B cell (primary cell): ENCODE measurements at regions not wholly inside any gene's neighbourhood (a gene's known extent, or its start where the extent isn't known, plus 50 kb on each side); places are given as distances from the start of the nearest gene placed in this dataset.

Source experiments
- ATAC-seq: fragments of 200-7000 bp; cut with Tn5 transposase; one replicate; pipeline ENCODE4 v1.10.0; 2021; ENCODE audit warnings: low read depth, mild to moderate bottlenecking, moderate number of reproducible peaks, moderate library complexity
- CTCF ChIA-PET: fragments of 350-600 bp; sonication (Branson Sonifier 250); formaldehyde crosslinking; loops from one replicate; lab custom pipeline; 2021; ENCODE audit warnings: antibody characterized with exemption, inconsistent platforms; lab: Charles Lee
- POLR2A ChIA-PET: fragments of 350-600 bp; sonication (Branson Sonifier 250); formaldehyde crosslinking; loops from one replicate; lab custom pipeline; 2021; ENCODE audit warnings: antibody characterized with exemption; lab: Charles Lee
- DNase-seq: peaks from one replicate; pipeline ENCODE4 v3.0.0; 2013
- H2AFZ ChIP-seq: 2 replicates; pipeline ENCODE4 v1.6.1; 2012; ENCODE audit warnings: mild to moderate bottlenecking, low read depth, low read length; ENCODE audit not compliant: insufficient read depth, poor library complexity, severe bottlenecking
- H3K27ac ChIP-seq, 2 donors: 1 replicate in 1 of 2; 2 replicates in 1 of 2; pipeline ENCODE4 v1.5.1; 2012 to 2013; ENCODE audit warnings: low read length in 2 of 2, mild to moderate bottlenecking in 2 of 2, moderate library complexity in 1 of 2
- H3K27me3 ChIP-seq, 4 experiments: fragments of 200-600 bp in 1 of 4; sonication (generic) in 1 of 4; replicated peaks in 1 of 4; 1 replicate in 2 of 4; 2 replicates in 2 of 4; pipeline versions ENCODE4 v1.6.1 to v1.7.0; 2013 to 2016; ENCODE audit warnings: low read length in 3 of 4, mild to moderate bottlenecking in 2 of 4, mixed read lengths in 1 of 4, moderate library complexity in 1 of 4; ENCODE audit not compliant: insufficient read depth in 4 of 4, control insufficient read depth in 3 of 4; ENCODE audit errors: control extremely low read depth in 1 of 4
- H3K36me3 ChIP-seq, 2 experiments: replicated peaks in 1 of 2; 1 replicate in 1 of 2; 2 replicates in 1 of 2; pipeline versions ENCODE4 v1.6.1 to v1.7.1; 2013; ENCODE audit warnings: low read length in 1 of 2; ENCODE audit not compliant: insufficient read depth in 2 of 2, control insufficient read depth in 1 of 2; ENCODE audit errors: control extremely low read depth in 1 of 2, extremely low read depth in 1 of 2
- H3K4me1 ChIP-seq, 2 donors: fragments of 200-600 bp in 1 of 2; sonication (generic) in 1 of 2; 1 replicate in 1 of 2; 2 replicates in 1 of 2; pipeline versions ENCODE4 v1.5.1 to v1.6.1; 2013 to 2017; ENCODE audit warnings: low read length in 2 of 2; ENCODE audit not compliant: control insufficient read depth in 2 of 2, insufficient read depth in 2 of 2
- H3K4me2 ChIP-seq: replicated peaks from 2 replicates; pipeline ENCODE3; 2012; ENCODE audit warnings: mild to moderate bottlenecking, low read depth, low read length; ENCODE audit not compliant: poor library complexity, severe bottlenecking
- H3K4me3 ChIP-seq, 5 experiments: fragments of 200-600 bp in 1 of 5; sonication (generic) in 1 of 5; 1 replicate in 3 of 5; 2 replicates in 2 of 5; pipeline versions ENCODE4 v1.5.1 to v1.7.0; 2011 to 2016; ENCODE audit warnings: low read length in 4 of 5, mild to moderate bottlenecking in 4 of 5, low read depth in 2 of 5, control low read depth in 1 of 5, moderate library complexity in 1 of 5; ENCODE audit not compliant: insufficient read depth in 1 of 5; ENCODE audit errors: control extremely low read depth in 1 of 5, extremely low read depth in 1 of 5
- H3K79me2 ChIP-seq: fragments of 200-600 bp; sonication (generic); one replicate; pipeline ENCODE4 v1.6.0; 2016; ENCODE audit warnings: low read length; ENCODE audit not compliant: control insufficient read depth, insufficient read depth
- H3K9ac ChIP-seq: fragments of 200-600 bp; sonication (generic); 2 replicates; pipeline ENCODE4 v1.6.1; 2017; ENCODE audit warnings: mild to moderate bottlenecking, low read length, moderate library complexity
- H3K9me3 ChIP-seq, 3 donors: one replicate each; pipeline versions ENCODE4 v1.6.1 to v1.7.1; 2013; ENCODE audit warnings: low read length in 2 of 3; ENCODE audit not compliant: control insufficient read depth in 2 of 3, insufficient read depth in 1 of 3; ENCODE audit errors: control extremely low read depth in 1 of 3
- H4K20me1 ChIP-seq: 2 replicates; pipeline ENCODE4 v1.6.0; 2012; ENCODE audit warnings: mild to moderate bottlenecking, low read length; ENCODE audit not compliant: insufficient read depth, control insufficient read depth, poor library complexity, severe bottlenecking
- H3K27ac Mint-ChIP-seq: one replicate; pipeline ENCODE4 v1.8.0; 2021; ENCODE audit warnings: mixed read lengths
- H3K27me3 Mint-ChIP-seq: one replicate; pipeline ENCODE4 v1.8.0; 2021; ENCODE audit warnings: mixed read lengths
- H3K4me1 Mint-ChIP-seq: one replicate; pipeline ENCODE4 v1.8.0; 2021; ENCODE audit warnings: mixed read lengths
- H3K4me3 Mint-ChIP-seq: one replicate; pipeline ENCODE4 v1.8.0; 2021; ENCODE audit warnings: mixed read lengths
- H3K9me3 Mint-ChIP-seq: one replicate; pipeline ENCODE4 v1.8.0; 2022; ENCODE audit warnings: mixed read lengths; ENCODE audit not compliant: insufficient read depth
- EZH2 ChIP-seq: IDR thresholded peaks from 2 replicates; pipeline ENCODE4 v1.6.1; 2012; ENCODE audit warnings: borderline replicate concordance, low read depth, mild to moderate bottlenecking, moderate library complexity, low read length; ENCODE audit not compliant: insufficient read depth, poor library complexity, severe bottlenecking
- WGBS: methylation state at CpG from one replicate; pipeline ENCODE4 v1.1.5; 2013; ENCODE audit warnings: missing lambda C conversion rate; ENCODE audit not compliant: insufficient coverage; 5-methylcytosine and 5-hydroxymethylcytosine counted together
- intact Hi-C: fragments of 100-400 bp; cut with micrococcal nuclease; formaldehyde crosslinking; loops from one replicate; pipeline ENCODE4 v1.10.0; 2022
- TF ChIP-seq, protein P1 (sequence below): fragments of 200-600 bp; IDR thresholded peaks from one replicate; pipeline ENCODE4 v1.8.0; 2022; ENCODE audit warnings: antibody characterized with exemption, mild to moderate bottlenecking

GRCh38 chrX:97751016-97751415 lies 867.3 kb downstream of the RPA4 start:
- Histone ChIP-seq H3K9ac (no peak overlapping the region), H3K4me2 (no peak overlapping the region), H3K36me3 (no peaks in the 10 kb centered on the region), H4K20me1 (no peaks in the 10 kb centered on the region), H3K79me2 (no peaks in the 10 kb centered on the region), H3K27me3 (no peaks in the 10 kb centered on the region), H2AFZ (no peak overlapping the region), H3K27ac (no peak overlapping the region), H3K4me1 (no peaks in the 10 kb centered on the region), H3K9me3 (no peaks in the 10 kb centered on the region), H3K4me3 (no peak overlapping the region)
- H3K27ac Mint-ChIP-seq = no peak overlapping the region
- 100% methylated on average over 3 of the region's 4 CpGs for WGBS
- intact Hi-C loops = no loop called here
- H3K4me1 Mint-ChIP-seq = no peaks in the 10 kb centered on the region
- ChIA-PET POLR2A (no interaction called here), CTCF (no interaction called here)
- no peak overlapping the region for H3K4me3 Mint-ChIP-seq
- ATAC-seq = no peak
- no peak for DNase-seq
- H3K9me3 Mint-ChIP-seq = no peaks in the 10 kb centered on the region
- TF ChIP-seq, protein P1, sequence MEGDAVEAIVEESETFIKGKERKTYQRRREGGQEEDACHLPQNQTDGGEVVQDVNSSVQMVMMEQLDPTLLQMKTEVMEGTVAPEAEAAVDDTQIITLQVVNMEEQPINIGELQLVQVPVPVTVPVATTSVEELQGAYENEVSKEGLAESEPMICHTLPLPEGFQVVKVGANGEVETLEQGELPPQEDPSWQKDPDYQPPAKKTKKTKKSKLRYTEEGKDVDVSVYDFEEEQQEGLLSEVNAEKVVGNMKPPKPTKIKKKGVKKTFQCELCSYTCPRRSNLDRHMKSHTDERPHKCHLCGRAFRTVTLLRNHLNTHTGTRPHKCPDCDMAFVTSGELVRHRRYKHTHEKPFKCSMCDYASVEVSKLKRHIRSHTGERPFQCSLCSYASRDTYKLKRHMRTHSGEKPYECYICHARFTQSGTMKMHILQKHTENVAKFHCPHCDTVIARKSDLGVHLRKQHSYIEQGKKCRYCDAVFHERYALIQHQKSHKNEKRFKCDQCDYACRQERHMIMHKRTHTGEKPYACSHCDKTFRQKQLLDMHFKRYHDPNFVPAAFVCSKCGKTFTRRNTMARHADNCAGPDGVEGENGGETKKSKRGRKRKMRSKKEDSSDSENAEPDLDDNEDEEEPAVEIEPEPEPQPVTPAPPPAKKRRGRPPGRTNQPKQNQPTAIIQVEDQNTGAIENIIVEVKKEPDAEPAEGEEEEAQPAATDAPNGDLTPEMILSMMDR = no peak
- TF ChIP-seq EZH2 = no peak
- H3K27me3 Mint-ChIP-seq = no peaks in the 10 kb centered on the region

DNA sequence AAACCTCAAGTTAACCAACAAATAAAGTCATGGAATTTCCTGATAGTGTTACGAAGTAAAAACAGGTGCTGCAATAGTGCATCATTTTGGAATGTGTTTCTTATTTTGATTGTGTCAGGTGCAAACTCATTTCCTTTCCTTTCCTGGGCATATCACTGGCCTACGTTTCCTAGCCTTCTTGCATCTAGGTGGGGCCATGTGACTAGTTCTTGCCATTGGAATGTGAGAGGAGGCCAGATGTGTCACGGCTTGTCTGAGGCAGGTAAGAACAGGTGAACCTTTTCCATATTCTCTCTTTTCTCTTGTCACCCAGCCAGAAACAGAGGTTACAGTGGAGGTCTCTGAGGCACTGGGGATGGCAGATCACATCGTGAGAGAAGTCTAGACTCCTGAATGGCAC lies 868.0 kb downstream of the RPA4 start:
- no peak for DNase-seq
- no CpG with 5 or more reads among the region's 4 CpGs for WGBS
- no peaks in the 10 kb centered on the region for H3K27me3 ChIP-seq
- H3K4me1 ChIP-seq = no peaks in the 10 kb centered on the region
- ATAC-seq = no peak
- no peak overlapping the region for H2AFZ ChIP-seq
- no peak overlapping the region for H3K27ac Mint-ChIP-seq
- no peak overlapping the region for H3K9ac ChIP-seq
- H3K27me3 Mint-ChIP-seq = no peaks in the 10 kb centered on the region
- POLR2A ChIA-PET = no interaction called here
- no peaks in the 10 kb centered on the region for H3K36me3 ChIP-seq
- no peaks in the 10 kb centered on the region for H3K9me3 Mint-ChIP-seq
- H3K4me3 Mint-ChIP-seq = no peak overlapping the region
- no peaks in the 10 kb centered on the region for H4K20me1 ChIP-seq
- H3K27ac ChIP-seq = no peak overlapping the region
- intact Hi-C loops = no loop called here
- no peaks in the 10 kb centered on the region for H3K4me1 Mint-ChIP-seq
- no peak overlapping the region for H3K4me3 ChIP-seq
- no peak overlapping the region for H3K4me2 ChIP-seq
- TF ChIP-seq, protein P1 = no peak
- no peak for TF ChIP-seq EZH2
- CTCF ChIA-PET = no interaction called here
- H3K9me3 ChIP-seq = no peaks in the 10 kb centered on the region
- H3K79me2 ChIP-seq = no peaks in the 10 kb centered on the region
